ENCODE measurements at regions not wholly inside any gene's neighbourhood (a gene's known extent, or its start where the extent isn't known, plus 50 kb on each side); places are given as distances from the start of the nearest gene placed in this dataset.

GRCh38 chr2:24439971-24440340 lies 51.1 kb upstream of the NCOA1 start:
- DNase-seq: no peak

- DNase-seq: no peak
Measured at GRCh38 chr2:24439280-24439970, 51.6 kb upstream of the NCOA1 start.

GRCh38 chr2:24438106-24438505 lies 52.9 kb upstream of the NCOA1 start:
- no peak for DNase-seq

- DNase-seq: no peak
Measured at GRCh38 chr2:24435391-24436316, 55.4 kb upstream of the NCOA1 start.

GRCh38 chr2:24434541-24434940 lies 56.5 kb upstream of the NCOA1 start:
- DNase-seq: no peak

- no peak for DNase-seq
Measured at GRCh38 chr2:24432735-24433134, 58.3 kb upstream of the NCOA1 start.

- DNase-seq: no peak
Measured at GRCh38 chr2:24432121-24432520, 58.9 kb upstream of the NCOA1 start.

GRCh38 chr2:24429197-24430074 lies 61.6 kb upstream of the NCOA1 start:
- DNase-seq: no peak

- DNase-seq: no peak
Measured at GRCh38 chr2:24424387-24424786, 64.1 kb upstream of the ITSN2 start.

- no peak for DNase-seq
Measured at GRCh38 chr2:24423095-24423494, 62.8 kb upstream of the ITSN2 start.

- peak; percentile 62 for DNase-seq
Measured at GRCh38 chr2:24421668-24422067, 61.3 kb upstream of the ITSN2 start.

GRCh38 chr2:24420373-24420772 lies 60.0 kb upstream of the ITSN2 start:
- no peak for DNase-seq

- DNase-seq: no peak
Measured at GRCh38 chr2:24418166-24418841, 58.0 kb upstream of the ITSN2 start.

- no peak for DNase-seq
Measured at GRCh38 chr2:24412812-24413211, 52.5 kb upstream of the ITSN2 start.

- no peak for DNase-seq
Measured at GRCh38 chr2:24411488-24412151, 51.3 kb upstream of the ITSN2 start.

GRCh38 chr2:24410976-24411375 lies 50.6 kb upstream of the ITSN2 start:
- no peak for DNase-seq

GRCh38 chr2:24409700-24410556 lies 49.6 kb upstream of the ITSN2 start:
- DNase-seq: peak; percentile 42

Data from CD4-positive, alpha-beta T cell treated with Interleukin-6 for 4 hours (primary cell).